Peyer's patch (tissue), 4 donors: ENCODE measurements at regions not wholly inside any gene's neighbourhood (a gene's known extent, or its start where the extent isn't known, plus 50 kb on each side); places are given as distances from the start of the nearest gene placed in this dataset.

Source experiments
- DNase-seq, 3 donors: peaks; one replicate each; pipeline ENCODE4 v3.0.0-alpha.2; 2017 to 2019
- H3K27ac ChIP-seq, 4 donors: fragments of 200-600 bp; sonication (generic); one replicate each; pipeline ENCODE4 v1.5.1; 2016 to 2019
- H3K27me3 ChIP-seq, 2 donors: fragments of 200-600 bp; sonication (generic); one replicate each; pipeline ENCODE4 v1.5.1; 2019
- H3K36me3 ChIP-seq, 3 donors: fragments of 200-600 bp; sonication (generic); one replicate each; pipeline ENCODE4 v1.5.1; 2016 to 2019
- H3K4me1 ChIP-seq, 4 donors: fragments of 200-600 bp; sonication (generic); one replicate each; pipeline ENCODE4 v1.5.1; 2016 to 2019
- H3K4me3 ChIP-seq, 4 donors: fragments of 200-600 bp; sonication (generic); 1 replicate in 3 of 4; 2 replicates in 1 of 4; pipeline ENCODE4 v1.5.1; 2016 to 2019; ENCODE audit warnings: mild to moderate bottlenecking in 1 of 4
- H3K9me3 ChIP-seq, 4 donors: fragments of 200-600 bp; sonication (generic); one replicate each; pipeline ENCODE4 v1.5.1; 2016 to 2019; ENCODE audit warnings: mild to moderate bottlenecking in 1 of 4
- CTCF ChIP-seq, 6 experiments: fragments of 450-650 bp in 4 of 6; fragments of 200-600 bp in 2 of 6; sonication (generic) in 1 of 6; IDR thresholded peaks; one replicate each; pipeline ENCODE4 v1.5.1; 2017 to 2019; ENCODE audit warnings: antibody characterized with exemption in 6 of 6, mild to moderate bottlenecking in 3 of 6, moderate library complexity in 1 of 6
- POLR2A ChIP-seq, 2 donors: fragments of 450-650 bp; IDR thresholded peaks; one replicate each; pipeline ENCODE4 v1.5.1; 2017; ENCODE audit warnings: antibody characterized with exemption in 2 of 2, mild to moderate bottlenecking in 2 of 2, moderate library complexity in 2 of 2

- no peak overlapping the region for H3K27ac ChIP-seq
- no peak for DNase-seq
- no peaks in the 10 kb centered on the region for H3K4me1 ChIP-seq
- H3K9me3 ChIP-seq: no peaks in the 10 kb centered on the region
- no peaks in the 10 kb centered on the region for H3K36me3 ChIP-seq
- no peak overlapping the region for H3K4me3 ChIP-seq
- H3K27me3 ChIP-seq: no peaks in the 10 kb centered on the region
- TF ChIP-seq CTCF (IDR thresholded peaks at IDR 0.05) (no peak), POLR2A (IDR thresholded peaks at IDR 0.05) (no peak)
Observed at GRCh38 chr14:71228711-71229110, 321.5 kb downstream of the PCNX1 start.

- Histone ChIP-seq H3K9me3 (no peaks in the 10 kb centered on the region), H3K27me3 (no peaks in the 10 kb centered on the region), H3K4me1 (no peaks in the 10 kb centered on the region), H3K36me3 (no peaks in the 10 kb centered on the region), H3K27ac (no peak overlapping the region), H3K4me3 (no peak overlapping the region)
- TF ChIP-seq CTCF (IDR thresholded peaks at IDR 0.05) (no peak), POLR2A (IDR thresholded peaks at IDR 0.05) (no peak)
- DNase-seq: no peak
Observed at GRCh38 chr14:71229875-71230274, 322.6 kb downstream of the PCNX1 start.

GRCh38 chr14:71230897-71231296 is 323.6 kb downstream of the PCNX1 start:
- H3K9me3 ChIP-seq: no peaks in the 10 kb centered on the region
- no peak for TF ChIP-seq POLR2A (IDR thresholded peaks at IDR 0.05)
- TF ChIP-seq CTCF (IDR thresholded peaks at IDR 0.05): no peak
- no peaks in the 10 kb centered on the region for H3K27me3 ChIP-seq
- H3K27ac ChIP-seq: no peak overlapping the region
- H3K4me1 ChIP-seq: no peaks in the 10 kb centered on the region
- DNase-seq: no peak
- H3K36me3 ChIP-seq: no peaks in the 10 kb centered on the region
- H3K4me3 ChIP-seq: no peak overlapping the region

- no peak for DNase-seq
- no peak for TF ChIP-seq POLR2A (IDR thresholded peaks at IDR 0.05)
- TF ChIP-seq CTCF (IDR thresholded peaks at IDR 0.05): no peak
- no peaks in the 10 kb centered on the region for H3K36me3 ChIP-seq
- H3K27ac ChIP-seq: no peak overlapping the region
- H3K9me3 ChIP-seq: no peaks in the 10 kb centered on the region
- H3K4me3 ChIP-seq: no peak overlapping the region
- H3K27me3 ChIP-seq: no peaks in the 10 kb centered on the region
- no peaks in the 10 kb centered on the region for H3K4me1 ChIP-seq
Observed at GRCh38 chr14:71231521-71232393, 324.5 kb downstream of the PCNX1 start.

- Histone ChIP-seq H3K36me3 (no peaks in the 10 kb centered on the region), H3K27me3 (no peaks in the 10 kb centered on the region), H3K27ac (no peak overlapping the region), H3K4me3 (no peak overlapping the region), H3K4me1 (no peaks in the 10 kb centered on the region), H3K9me3 (no peaks in the 10 kb centered on the region)
- no peak for TF ChIP-seq CTCF (IDR thresholded peaks at IDR 0.05)
- TF ChIP-seq POLR2A (IDR thresholded peaks at IDR 0.05): no peak
- DNase-seq: no peak
Observed at GRCh38 chr14:71232506-71232905, 325.2 kb downstream of the PCNX1 start.
